K562 (cell line): ENCODE measurements at regions not wholly inside any gene's neighbourhood (a gene's known extent, or its start where the extent isn't known, plus 50 kb on each side); places are given as distances from the start of the nearest gene placed in this dataset.

ENCODE experiments used
- ATAC-seq: fragments of 200-7000 bp; cut with Tn5 transposase; 3 replicates; pipeline ENCODE4 v1.9.1; 2020; ENCODE audit warnings: moderate library complexity
- BruUV-seq: library from RNA; stranded (reverse); fragments of 400-500 nt; replicated peaks from 2 replicates; lab custom pipeline; 2021; lab: Mats Ljungman, UMichigan
- CTCF ChIA-PET: fragments of 300-600 bp; formaldehyde crosslinking; extraction: SDS; loops from one replicate; lab custom pipeline; 2021; ENCODE audit warnings: low intra/inter-chr PET ratio; lab: Yijun Ruan, JAX
- POLR2A ChIA-PET: fragments of 300-600, 350-650 bp; sonication (Branson Sonifier 250); formaldehyde crosslinking; extraction: SDS; loops from one replicate; lab custom pipeline; 2021; ENCODE audit warnings: antibody characterized with exemption, inconsistent platforms; lab: Yijun Ruan, JAX
- DNase-seq, 4 experiments: peaks; one replicate each; pipeline versions ENCODE4 v3.0.0 to v3.0.0-alpha.2; 2011 to 2018; ENCODE audit warnings: low spot score in 3 of 4, mixed read lengths in 3 of 4; ENCODE audit errors: extremely low read depth in 1 of 4
- FAIRE-seq: peaks from 2 replicates; lab custom pipeline; 2011; peaks lifted over from hg19 to GRCh38; lab: Jason Lieb, UNC
- H2AFZ ChIP-seq: 2 replicates; pipeline ENCODE4 v1.6.0; 2011; ENCODE audit warnings: low read depth, low read length, control low read depth, inconsistent platforms
- H3K27ac ChIP-seq: fragments of 200-600 bp; 3 replicates; pipeline ENCODE4 v1.8.0; 2011; ENCODE audit warnings: low read depth, mild to moderate bottlenecking, control low read depth, inconsistent platforms, low read length, moderate library complexity, mixed read lengths; ENCODE audit errors: extremely low read depth
- H3K27me3 ChIP-seq, 2 experiments: fragments of 300-600 bp in 1 of 2; 2 replicates in 1 of 2; 3 replicates in 1 of 2; pipeline versions ENCODE4 v1.6.0 to v1.8.0; 2011; ENCODE audit warnings: inconsistent platforms in 2 of 2, low read length in 2 of 2, mild to moderate bottlenecking in 1 of 2, mixed read lengths in 1 of 2, moderate library complexity in 1 of 2; ENCODE audit not compliant: control insufficient read depth in 2 of 2, insufficient read depth in 2 of 2
- H3K36me3 ChIP-seq: fragments of 300-600 bp; 3 replicates; pipeline ENCODE4 v1.8.0; 2011; ENCODE audit warnings: mild to moderate bottlenecking, low read length, inconsistent platforms; ENCODE audit not compliant: control insufficient read depth, insufficient read depth
- H3K4me1 ChIP-seq, 2 experiments: fragments of 200-600 bp in 1 of 2; replicated peaks in 1 of 2; 2 replicates in 1 of 2; 3 replicates in 1 of 2; pipeline versions ENCODE4 v1.5.1 to v1.8.0; 2011; ENCODE audit warnings: inconsistent platforms in 2 of 2, low read length in 2 of 2, mild to moderate bottlenecking in 1 of 2, mixed read lengths in 1 of 2, moderate library complexity in 1 of 2; ENCODE audit not compliant: control insufficient read depth in 2 of 2, insufficient read depth in 2 of 2
- H3K4me2 ChIP-seq: 2 replicates; pipeline ENCODE4 v1.6.1; 2011; ENCODE audit warnings: low read length, control low read depth, inconsistent platforms, mixed read lengths; ENCODE audit not compliant: insufficient read depth
- H3K4me3 ChIP-seq: fragments of 200-600 bp; sonication (generic), shearing (Covaris generic); 2 replicates; pipeline ENCODE4 v1.5.1; 2016; ENCODE audit warnings: control low read depth, inconsistent platforms
- H3K79me2 ChIP-seq: fragments of 200-600 bp; 3 replicates; pipeline ENCODE4 v1.8.0; 2011; ENCODE audit warnings: low read length, inconsistent platforms; ENCODE audit not compliant: control insufficient read depth, insufficient read depth
- H3K9ac ChIP-seq, 2 experiments: 2 replicates each; pipeline versions ENCODE4 v1.6.0 to v1.6.1; 2011; ENCODE audit warnings: low read depth in 2 of 2, low read length in 2 of 2, control low read depth in 1 of 2, inconsistent platforms in 1 of 2, mild to moderate bottlenecking in 1 of 2, mixed read lengths in 1 of 2; ENCODE audit not compliant: insufficient read depth in 1 of 2
- H3K9me1 ChIP-seq: one replicate; pipeline ENCODE4 v1.6.0; 2011; ENCODE audit warnings: inconsistent platforms, mild to moderate bottlenecking, low read length, moderate library complexity; ENCODE audit not compliant: control insufficient read depth, insufficient read depth
- H3K9me3 ChIP-seq: replicated peaks from 2 replicates; pipeline ENCODE4 v1.5.1; 2011; ENCODE audit warnings: low read depth, low read length, inconsistent platforms; ENCODE audit not compliant: control insufficient read depth, insufficient read depth
- H4K20me1 ChIP-seq: replicated peaks from 2 replicates; pipeline ENCODE4 v1.6.1; 2011; ENCODE audit warnings: low read length, inconsistent platforms, mixed read lengths; ENCODE audit not compliant: control insufficient read depth, insufficient read depth
- ATF4 ChIP-seq: fragments of 450-650 bp; formaldehyde crosslinking; IDR thresholded peaks from 2 replicates; pipeline ENCODE4 v1.4.0; 2022; ENCODE audit warnings: mild to moderate bottlenecking, moderate library complexity
- CHD4 ChIP-seq: fragments of 200-600 bp; sonication (generic); IDR thresholded peaks from 3 replicates; pipeline ENCODE4 v1.6.1; 2012; ENCODE audit warnings: low read depth, mild to moderate bottlenecking, mixed read lengths, low read length, inconsistent platforms; ENCODE audit not compliant: insufficient read depth, insufficient replicate concordance, poor library complexity, severe bottlenecking
- GABPB1 ChIP-seq: sonication (generic); formaldehyde crosslinking; IDR thresholded peaks from 2 replicates; pipeline ENCODE4 v1.8.0; 2022; ENCODE audit warnings: mild to moderate bottlenecking, missing genetic modification reagents
- HDAC6 ChIP-seq: IDR thresholded peaks from 2 replicates; pipeline ENCODE4 v1.6.1; 2012; ENCODE audit warnings: low read depth, mild to moderate bottlenecking, control low read depth, inconsistent platforms, low read length, moderate library complexity
- HDGF ChIP-seq: fragments of 450-650 bp; IDR thresholded peaks from 2 replicates; pipeline ENCODE4 v1.6.1; 2016
- LEF1 ChIP-seq: fragments of 450-650 bp; IDR thresholded peaks from 2 replicates; pipeline ENCODE4 v1.6.1; 2016; ENCODE audit warnings: mild to moderate bottlenecking
- MEIS2 ChIP-seq: fragments of 450-650 bp; IDR thresholded peaks from 2 replicates; pipeline ENCODE4 v1.6.1; 2014; ENCODE audit warnings: mild to moderate bottlenecking; ENCODE audit not compliant: partially characterized antibody
- SP1 ChIP-seq: sonication (generic); formaldehyde crosslinking; IDR thresholded peaks from 2 replicates; pipeline ENCODE4 v1.8.1; 2022; ENCODE audit warnings: mild to moderate bottlenecking, missing genetic modification reagents
- TAL1 ChIP-seq: fragments of 450-650 bp; IDR thresholded peaks from 2 replicates; pipeline ENCODE4 v1.6.1; 2016; ENCODE audit warnings: mild to moderate bottlenecking
- TCFL5 ChIP-seq: fragments of 250-450 bp; sonication (Bioruptor Pico); conservative IDR thresholded peaks from 2 replicates; pipeline ENCODE4 v1.6.1; 2021; ENCODE audit warnings: mild to moderate bottlenecking, moderate library complexity, matching md5 sums
- ZBTB49 ChIP-seq: sonication (generic); formaldehyde crosslinking; IDR thresholded peaks from 2 replicates; pipeline ENCODE4 v1.8.0; 2022; ENCODE audit warnings: missing genetic modification reagents, mild to moderate bottlenecking, borderline replicate concordance
- ZFX ChIP-seq: sonication (generic); formaldehyde crosslinking; IDR thresholded peaks from 2 replicates; pipeline ENCODE4 v1.8.0; 2022; ENCODE audit warnings: mild to moderate bottlenecking, missing genetic modification reagents, moderate library complexity
- ZNF134 ChIP-seq: fragments of 250-450 bp; sonication (Bioruptor Pico); conservative IDR thresholded peaks from 2 replicates; pipeline ENCODE4 v1.4.0; 2020
- ZNF668 ChIP-seq: fragments of 250-450 bp; sonication (Bioruptor Pico); IDR thresholded peaks from 2 replicates; pipeline ENCODE4 v1.8.0; 2022; ENCODE audit warnings: mild to moderate bottlenecking, inconsistent platforms
- in situ Hi-C: fragments of 300-500 bp; cut with MboI; formaldehyde crosslinking; loops from 4 replicates; pipeline ENCODE4 v1.15.0; 2018; ENCODE audit warnings: inconsistent platforms, mixed read lengths
- intact Hi-C: fragments of 100-400 bp; cut with micrococcal nuclease; formaldehyde crosslinking; loops from 2 replicates; pipeline ENCODE4 v1.14.2; 2022
- TF ChIP-seq, protein P1 (sequence below): fragments of 250-450 bp; sonication (Bioruptor Pico); IDR thresholded peaks from 2 replicates; pipeline ENCODE4 v1.8.0; 2021; ENCODE audit warnings: mild to moderate bottlenecking, moderate library complexity
- TF ChIP-seq, protein P2 (sequence below): fragments of 250-450 bp; sonication (Bioruptor Pico); IDR thresholded peaks from 2 replicates; pipeline ENCODE4 v1.5.0; 2021

- TF ChIP-seq ZBTB49 (CRISPR knock-in tag), result no peak
- no peak for TF ChIP-seq HDGF
- TF ChIP-seq TAL1, result no peak
These were observed 283.8 kb downstream of the RDH14 start (continued) for GRCh38 chr2:18276583-18277075.

GRCh38 chr2:18273205-18273604 lies 287.2 kb downstream of the RDH14 start:
- H3K79me2 ChIP-seq, result no peaks in the 10 kb centered on the region
- H3K27me3 ChIP-seq, result no peaks in the 10 kb centered on the region
- DNase-seq (no peak), ATAC-seq (no peak), FAIRE-seq (no peak)
- no peak overlapping the region for H2AFZ ChIP-seq
- BruUV-seq, result no TSS peak
- H3K9me3 ChIP-seq, result no peaks in the 10 kb centered on the region; the same call in 1 of the 2 replicates
- intact Hi-C loops, result no loop called here
- no peaks in the 10 kb centered on the region for H3K4me1 ChIP-seq
- CTCF ChIA-PET, result no interaction called here
- H3K9me1 ChIP-seq, result no peaks in the 10 kb centered on the region
- H3K36me3 ChIP-seq, result no peaks in the 10 kb centered on the region
- no peaks in the 10 kb centered on the region for H4K20me1 ChIP-seq
- in situ Hi-C loops, result no loop called here
- no peak overlapping the region for H3K9ac ChIP-seq
- POLR2A ChIA-PET, result no interaction called here
- TF ChIP-seq, protein P1, sequence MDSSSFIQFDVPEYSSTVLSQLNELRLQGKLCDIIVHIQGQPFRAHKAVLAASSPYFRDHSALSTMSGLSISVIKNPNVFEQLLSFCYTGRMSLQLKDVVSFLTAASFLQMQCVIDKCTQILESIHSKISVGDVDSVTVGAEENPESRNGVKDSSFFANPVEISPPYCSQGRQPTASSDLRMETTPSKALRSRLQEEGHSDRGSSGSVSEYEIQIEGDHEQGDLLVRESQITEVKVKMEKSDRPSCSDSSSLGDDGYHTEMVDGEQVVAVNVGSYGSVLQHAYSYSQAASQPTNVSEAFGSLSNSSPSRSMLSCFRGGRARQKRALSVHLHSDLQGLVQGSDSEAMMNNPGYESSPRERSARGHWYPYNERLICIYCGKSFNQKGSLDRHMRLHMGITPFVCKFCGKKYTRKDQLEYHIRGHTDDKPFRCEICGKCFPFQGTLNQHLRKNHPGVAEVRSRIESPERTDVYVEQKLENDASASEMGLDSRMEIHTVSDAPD (CRISPR knock-in tag), result no peak
- TF ChIP-seq CHD4 (no peak), HDAC6 (no peak), ATF4 (no peak), GABPB1 (CRISPR knock-in tag) (no peak), MEIS2 (no peak), TCFL5 (CRISPR knock-in tag) (no peak), ZNF134 (CRISPR knock-in tag) (no peak), ZNF668 (CRISPR knock-in tag) (no peak), LEF1 (no peak), SP1 (no peak), ZFX (no peak)
- TF ChIP-seq, protein P2, sequence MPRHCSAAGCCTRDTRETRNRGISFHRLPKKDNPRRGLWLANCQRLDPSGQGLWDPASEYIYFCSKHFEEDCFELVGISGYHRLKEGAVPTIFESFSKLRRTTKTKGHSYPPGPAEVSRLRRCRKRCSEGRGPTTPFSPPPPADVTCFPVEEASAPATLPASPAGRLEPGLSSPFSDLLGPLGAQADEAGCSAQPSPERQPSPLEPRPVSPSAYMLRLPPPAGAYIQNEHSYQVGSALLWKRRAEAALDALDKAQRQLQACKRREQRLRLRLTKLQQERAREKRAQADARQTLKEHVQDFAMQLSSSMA (CRISPR knock-in tag), result no peak
- H3K4me2 ChIP-seq, result no peak overlapping the region
- H3K4me3 ChIP-seq, result no peak overlapping the region
- no peak overlapping the region for H3K27ac ChIP-seq
